Omental fat pad (tissue), 3 donors: ENCODE measurements at regions not wholly inside any gene's neighbourhood (a gene's known extent, or its start where the extent isn't known, plus 50 kb on each side); places are given as distances from the start of the nearest gene placed in this dataset.
"Not testable (repeated sequence)": the region's sequence is repeated elsewhere in the genome, so short reads cannot be mapped to it uniquely, and the experiment has no call there.

Experiments used
- ATAC-seq: fragments of 150-250 bp; one replicate; pipeline ENCODE4 v1.9.1; 2016; ENCODE audit warnings: mild to moderate bottlenecking, moderate library complexity; ENCODE audit not compliant: low FRiP score
- DNase-seq: peaks from one replicate; pipeline ENCODE4 v3.0.0-alpha.2; 2019; ENCODE audit warnings: low spot score
- TF ChIP-seq, protein P1 (sequence below), 3 donors: fragments of 450-650 bp; IDR thresholded peaks; one replicate each; pipeline ENCODE4 v1.5.1; 2016 to 2017; ENCODE audit warnings: antibody characterized with exemption in 3 of 3, mild to moderate bottlenecking in 3 of 3, moderate library complexity in 2 of 3

- ATAC-seq (no peak), DNase-seq (no peak)
- TF ChIP-seq, protein P1, sequence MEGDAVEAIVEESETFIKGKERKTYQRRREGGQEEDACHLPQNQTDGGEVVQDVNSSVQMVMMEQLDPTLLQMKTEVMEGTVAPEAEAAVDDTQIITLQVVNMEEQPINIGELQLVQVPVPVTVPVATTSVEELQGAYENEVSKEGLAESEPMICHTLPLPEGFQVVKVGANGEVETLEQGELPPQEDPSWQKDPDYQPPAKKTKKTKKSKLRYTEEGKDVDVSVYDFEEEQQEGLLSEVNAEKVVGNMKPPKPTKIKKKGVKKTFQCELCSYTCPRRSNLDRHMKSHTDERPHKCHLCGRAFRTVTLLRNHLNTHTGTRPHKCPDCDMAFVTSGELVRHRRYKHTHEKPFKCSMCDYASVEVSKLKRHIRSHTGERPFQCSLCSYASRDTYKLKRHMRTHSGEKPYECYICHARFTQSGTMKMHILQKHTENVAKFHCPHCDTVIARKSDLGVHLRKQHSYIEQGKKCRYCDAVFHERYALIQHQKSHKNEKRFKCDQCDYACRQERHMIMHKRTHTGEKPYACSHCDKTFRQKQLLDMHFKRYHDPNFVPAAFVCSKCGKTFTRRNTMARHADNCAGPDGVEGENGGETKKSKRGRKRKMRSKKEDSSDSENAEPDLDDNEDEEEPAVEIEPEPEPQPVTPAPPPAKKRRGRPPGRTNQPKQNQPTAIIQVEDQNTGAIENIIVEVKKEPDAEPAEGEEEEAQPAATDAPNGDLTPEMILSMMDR (IDR thresholded peaks at IDR 0.05) = no peak
Measured at GRCh38 chr5:158593925-158594324, 505.8 kb downstream of the EBF1 start.

DNA sequence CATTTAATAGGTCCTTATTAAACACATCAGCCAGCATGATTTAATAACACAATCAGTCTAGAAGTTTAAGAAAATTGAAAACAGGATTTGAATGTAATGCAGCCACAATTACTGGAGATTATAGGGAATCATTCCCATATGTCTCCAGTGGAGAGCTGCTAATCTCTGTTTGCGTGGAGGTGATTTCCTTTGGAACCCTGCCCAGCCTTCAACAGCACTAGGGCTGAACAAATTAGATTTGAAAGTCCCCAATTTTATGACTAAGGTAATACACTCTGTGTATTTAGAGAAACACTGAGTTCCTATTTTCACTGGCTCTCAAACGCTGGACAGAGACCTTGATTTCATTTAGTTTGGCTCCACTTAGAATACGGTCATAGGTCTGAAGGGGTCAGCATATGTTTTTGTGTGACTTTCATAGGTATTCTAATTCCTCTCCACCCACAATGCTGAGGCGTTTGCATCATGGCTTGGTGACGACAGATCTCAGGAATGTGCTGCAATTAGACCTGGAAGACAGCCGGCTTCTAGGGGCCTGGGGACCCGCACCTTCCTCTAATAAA, 508.3 kb downstream of the EBF1 start:
- ATAC-seq (no peak), DNase-seq (no peak)
- TF ChIP-seq, protein P1 (IDR thresholded peaks at IDR 0.05) = no peak

DNA sequence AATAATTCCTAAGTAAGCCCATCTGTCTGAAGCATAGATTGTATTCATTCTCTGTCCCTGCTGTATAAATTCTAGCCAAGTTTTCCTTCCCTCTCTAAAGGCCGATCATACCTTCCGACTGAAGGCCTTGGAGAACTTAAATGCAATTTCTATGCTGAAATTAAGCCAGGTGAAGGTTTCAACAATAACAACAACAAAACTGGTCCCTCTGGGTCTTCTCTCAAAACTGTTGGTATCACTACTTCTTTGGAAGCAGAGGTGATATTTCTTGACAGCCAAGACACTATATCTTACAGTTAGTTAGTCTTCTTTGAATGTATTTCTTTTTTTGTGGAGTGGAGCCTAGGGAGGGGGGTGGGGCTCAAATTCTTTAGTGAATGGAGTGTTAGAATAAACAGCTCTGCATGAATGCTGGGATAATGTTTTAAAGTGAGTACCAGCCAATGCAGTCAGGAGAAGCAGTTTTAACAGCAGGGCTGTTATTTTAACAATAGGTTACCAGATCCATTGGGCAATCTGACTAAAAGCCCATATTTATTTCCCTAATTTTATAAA, 508.9 kb downstream of the EBF1 start:
- no peak for DNase-seq
- TF ChIP-seq, protein P1 (IDR thresholded peaks at IDR 0.05) = no peak

GRCh38 chr5:158589939-158590338, 509.8 kb downstream of the EBF1 start:
- no peak for ATAC-seq
- TF ChIP-seq, protein P1 (IDR thresholded peaks at IDR 0.05) = no peak
- no peak for DNase-seq

More for the DNA sequence above, 508.9 kb downstream of the EBF1 start:
- ATAC-seq = no peak

GRCh38 chr5:158588617-158589016, 511.1 kb downstream of the EBF1 start:
- TF ChIP-seq, protein P1 (IDR thresholded peaks at IDR 0.05) = no peak
- DNase-seq (no peak), ATAC-seq (no peak)

DNA sequence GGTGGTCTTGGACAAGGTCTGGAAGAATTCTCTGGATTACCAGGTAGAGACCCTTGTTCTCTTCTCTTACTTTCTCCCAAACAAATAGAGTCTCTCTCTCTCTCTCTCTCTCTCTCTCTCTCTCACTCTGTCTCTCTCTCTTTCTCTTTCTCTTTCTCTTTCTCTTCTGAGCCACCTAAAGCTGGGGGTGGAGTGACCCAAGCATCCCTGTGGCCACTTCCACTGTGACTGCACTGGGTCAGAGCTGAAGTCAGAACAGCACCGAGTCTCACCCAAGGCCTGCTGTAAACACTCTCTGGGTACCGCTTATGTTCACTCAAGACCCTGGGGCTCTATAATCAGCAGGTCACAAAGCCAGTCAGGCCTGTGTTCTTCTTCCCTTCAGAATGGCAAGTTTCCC, 513.7 kb downstream of the EBF1 start:
- no peak for ATAC-seq
- DNase-seq = no peak

DNA sequence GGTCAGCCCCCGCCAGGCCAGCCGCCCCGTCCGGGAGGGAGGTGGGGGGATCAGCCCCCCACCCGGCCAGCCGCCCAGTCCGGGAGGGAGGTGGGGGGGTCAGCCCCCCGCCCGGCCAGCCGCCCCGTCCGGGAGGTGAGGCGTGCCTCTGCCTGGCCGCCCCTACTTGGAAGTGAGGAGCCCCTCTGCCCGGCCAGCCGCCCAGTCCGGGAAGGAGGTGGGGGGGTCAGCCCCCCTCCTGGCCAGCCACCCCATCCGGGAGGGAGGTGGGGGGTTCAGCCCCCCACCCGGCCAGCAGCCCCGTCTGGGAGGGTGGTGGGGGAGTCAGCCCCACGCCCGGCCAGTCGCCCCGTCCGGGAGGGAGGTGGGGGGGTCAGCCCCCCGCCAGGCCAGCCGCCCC, 517.0 kb downstream of the EBF1 start:
- not testable (repeated sequence) for DNase-seq

More for the DNA sequence above, 513.7 kb downstream of the EBF1 start:
- TF ChIP-seq, protein P1 (IDR thresholded peaks at IDR 0.05) = no peak

More for the DNA sequence above, 517.0 kb downstream of the EBF1 start:
- not testable (repeated sequence) for ATAC-seq
